ENCODE measurements at regions not wholly inside any gene's neighbourhood (a gene's known extent, or its start where the extent isn't known, plus 50 kb on each side); places are given as distances from the start of the nearest gene placed in this dataset.

GRCh38 chr1:5376538-5377247, 615.5 kb downstream of the NPHP4 start:
- H3K27me3 ChIP-seq = peaks cover 0 to 11% of the 10 kb centered on the region in 2 donors
- peaks cover 0 to 11% of the 10 kb centered on the region in 2 donors for H3K9me3 ChIP-seq
- H3K4me3 ChIP-seq = no peak overlapping the region
- no peak for DNase-seq (ENCODE audit: low spot score in 2 of 2)
- H3K36me3 ChIP-seq = no peaks in the 10 kb centered on the region
- TF ChIP-seq, protein P1, sequence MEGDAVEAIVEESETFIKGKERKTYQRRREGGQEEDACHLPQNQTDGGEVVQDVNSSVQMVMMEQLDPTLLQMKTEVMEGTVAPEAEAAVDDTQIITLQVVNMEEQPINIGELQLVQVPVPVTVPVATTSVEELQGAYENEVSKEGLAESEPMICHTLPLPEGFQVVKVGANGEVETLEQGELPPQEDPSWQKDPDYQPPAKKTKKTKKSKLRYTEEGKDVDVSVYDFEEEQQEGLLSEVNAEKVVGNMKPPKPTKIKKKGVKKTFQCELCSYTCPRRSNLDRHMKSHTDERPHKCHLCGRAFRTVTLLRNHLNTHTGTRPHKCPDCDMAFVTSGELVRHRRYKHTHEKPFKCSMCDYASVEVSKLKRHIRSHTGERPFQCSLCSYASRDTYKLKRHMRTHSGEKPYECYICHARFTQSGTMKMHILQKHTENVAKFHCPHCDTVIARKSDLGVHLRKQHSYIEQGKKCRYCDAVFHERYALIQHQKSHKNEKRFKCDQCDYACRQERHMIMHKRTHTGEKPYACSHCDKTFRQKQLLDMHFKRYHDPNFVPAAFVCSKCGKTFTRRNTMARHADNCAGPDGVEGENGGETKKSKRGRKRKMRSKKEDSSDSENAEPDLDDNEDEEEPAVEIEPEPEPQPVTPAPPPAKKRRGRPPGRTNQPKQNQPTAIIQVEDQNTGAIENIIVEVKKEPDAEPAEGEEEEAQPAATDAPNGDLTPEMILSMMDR (IDR thresholded peaks at IDR 0.05) = no peak
- TF ChIP-seq POLR2A (IDR thresholded peaks at IDR 0.05) = no peak
- no peak for TF ChIP-seq POLR2AphosphoS5 (IDR thresholded peaks at IDR 0.05)
- intact Hi-C loops (cut with DNase I; ENCODE audit: low total_unique reads) = no loop called here
- H3K4me1 ChIP-seq = no peaks in the 10 kb centered on the region
- no peak overlapping the region for H3K27ac ChIP-seq

DNA sequence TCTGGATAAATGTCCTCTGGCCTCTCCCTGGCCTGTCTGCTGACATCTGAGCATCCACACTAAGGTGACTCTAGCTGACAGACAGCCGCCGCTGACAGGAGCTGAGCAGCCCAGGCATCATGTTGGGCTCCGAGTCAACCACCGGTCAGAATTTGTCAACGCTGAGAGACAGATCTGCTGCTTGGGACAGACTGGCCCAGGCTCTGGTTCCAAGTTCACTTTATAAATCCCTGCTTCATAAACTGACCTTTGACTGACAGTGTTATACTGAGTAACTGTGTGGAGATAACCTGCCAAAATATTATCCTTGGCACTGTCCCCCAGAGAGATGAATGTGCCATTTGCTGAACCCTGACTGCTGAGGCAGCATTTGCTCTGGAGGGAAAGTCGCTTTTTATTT, 616.7 kb downstream of the NPHP4 start:
- intact Hi-C loops (cut with DNase I; ENCODE audit: low total_unique reads) = no loop called here
- Histone ChIP-seq H3K36me3 (no peaks in the 10 kb centered on the region), H3K27ac (no peak overlapping the region), H3K27me3 (peaks cover 0 to 6% of the 10 kb centered on the region in 2 donors), H3K9me3 (peaks cover 0 to 11% of the 10 kb centered on the region in 2 donors), H3K4me1 (no peaks in the 10 kb centered on the region), H3K4me3 (no peak overlapping the region)
- TF ChIP-seq, protein P1 (IDR thresholded peaks at IDR 0.05) = no peak
- TF ChIP-seq POLR2A (IDR thresholded peaks at IDR 0.05) = no peak
- TF ChIP-seq POLR2AphosphoS5 (IDR thresholded peaks at IDR 0.05) = no peak
- DNase-seq (ENCODE audit: low spot score in 2 of 2) = no peak

- intact Hi-C loops (cut with DNase I; ENCODE audit: low total_unique reads) = no loop called here
- DNase-seq (ENCODE audit: low spot score in 2 of 2) = no peak
These were observed 618.0 kb downstream of the NPHP4 start for GRCh38 chr1:5374192-5374591.

GRCh38 chr1:5373281-5373680, 618.9 kb downstream of the NPHP4 start:
- TF ChIP-seq POLR2A (IDR thresholded peaks at IDR 0.05) (no peak), POLR2AphosphoS5 (IDR thresholded peaks at IDR 0.05) (no peak)
- TF ChIP-seq, protein P1 (IDR thresholded peaks at IDR 0.05) = no peak
- intact Hi-C loops (cut with DNase I; ENCODE audit: low total_unique reads) = no loop called here
- Histone ChIP-seq H3K4me1 (no peaks in the 10 kb centered on the region), H3K27me3 (no peaks in the 10 kb centered on the region), H3K27ac (no peak overlapping the region), H3K9me3 (peaks cover 0 to 11% of the 10 kb centered on the region in 2 donors), H3K36me3 (no peaks in the 10 kb centered on the region), H3K4me3 (no peak overlapping the region)
- DNase-seq (ENCODE audit: low spot score in 2 of 2) = no peak

More at GRCh38 chr1:5374192-5374591, 618.0 kb downstream of the NPHP4 start:
- Histone ChIP-seq H3K9me3 (peaks cover 0 to 11% of the 10 kb centered on the region in 2 donors), H3K36me3 (no peaks in the 10 kb centered on the region), H3K4me3 (no peak overlapping the region), H3K27me3 (no peaks in the 10 kb centered on the region), H3K4me1 (no peaks in the 10 kb centered on the region), H3K27ac (no peak overlapping the region)
- no peak for TF ChIP-seq POLR2A (IDR thresholded peaks at IDR 0.05)
- TF ChIP-seq, protein P1 (IDR thresholded peaks at IDR 0.05) = no peak
- TF ChIP-seq POLR2AphosphoS5 (IDR thresholded peaks at IDR 0.05) = no peak

DNA sequence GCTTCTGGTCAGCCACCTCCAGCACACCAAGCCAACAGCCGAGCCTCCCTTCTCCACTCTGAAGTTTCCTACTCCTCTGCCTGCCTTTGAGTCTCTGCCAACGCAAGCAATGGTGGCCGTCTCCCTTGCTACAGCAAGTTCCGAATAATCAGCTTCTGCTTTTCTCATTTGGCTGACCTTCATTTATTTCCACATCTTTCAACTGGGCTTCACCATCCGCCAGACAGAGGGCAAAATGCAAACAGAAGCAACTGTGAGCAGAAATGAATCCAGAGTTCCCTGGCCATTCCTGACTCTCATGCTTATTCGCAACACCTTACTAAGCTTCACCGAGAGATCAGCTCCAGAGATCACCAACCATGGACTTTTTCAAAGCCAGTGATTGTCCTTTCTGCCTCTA, 621.0 kb downstream of the NPHP4 start:
- Histone ChIP-seq H3K27me3 (peaks cover 0 to 3% of the 10 kb centered on the region in 2 donors), H3K27ac (no peak overlapping the region), H3K36me3 (no peaks in the 10 kb centered on the region), H3K4me1 (no peaks in the 10 kb centered on the region), H3K9me3 (peaks cover 0 to 11% of the 10 kb centered on the region in 2 donors), H3K4me3 (no peak overlapping the region)
- no peak for DNase-seq (ENCODE audit: low spot score in 2 of 2)
- TF ChIP-seq, protein P1 (IDR thresholded peaks at IDR 0.05) = no peak
- TF ChIP-seq POLR2AphosphoS5 (IDR thresholded peaks at IDR 0.05) (no peak), POLR2A (IDR thresholded peaks at IDR 0.05) (no peak)
- intact Hi-C loops (cut with DNase I; ENCODE audit: low total_unique reads) = no loop called here

Measured in breast epithelium (tissue), 4 donors.